Smooth muscle cell (in vitro differentiated cells): ENCODE measurements at regions not wholly inside any gene's neighbourhood (a gene's known extent, or its start where the extent isn't known, plus 50 kb on each side); places are given as distances from the start of the nearest gene placed in this dataset.
"Not testable (repeated sequence)": the region's sequence is repeated elsewhere in the genome, so short reads cannot be mapped to it uniquely, and the experiment has no call there.

Experiments
- DNase-seq: peaks from one replicate; lab custom pipeline; 2025; ENCODE audit not compliant: unreplicated experiment; lab: John Stamatoyannopoulos, UW
- H2AFZ ChIP-seq: fragments of 200-600 bp; sonication (generic); 2 replicates; pipeline ENCODE4 v1.6.0; 2016; ENCODE audit warnings: antibody characterized with exemption, low read depth, mild to moderate bottlenecking
- H3F3A ChIP-seq: fragments of 200-600 bp; sonication (generic); 2 replicates; pipeline ENCODE4 v1.6.0; 2017; ENCODE audit warnings: antibody characterized with exemption, low read depth
- H3K27ac ChIP-seq: fragments of 200-600 bp; sonication (generic); 2 replicates; pipeline ENCODE4 v1.5.1; 2016; ENCODE audit warnings: low read depth, mild to moderate bottlenecking
- H3K27me3 ChIP-seq: fragments of 200-600 bp; sonication (generic); 2 replicates; pipeline ENCODE4 v1.6.1; 2016; ENCODE audit warnings: low read depth, mild to moderate bottlenecking
- H3K36me3 ChIP-seq: fragments of 200-600 bp; sonication (generic); 2 replicates; pipeline ENCODE4 v1.5.1; 2016; ENCODE audit warnings: low read depth
- H3K4me1 ChIP-seq: fragments of 200-600 bp; sonication (generic); 2 replicates; pipeline ENCODE4 v1.5.1; 2016; ENCODE audit warnings: low read depth
- H3K4me2 ChIP-seq: fragments of 200-600 bp; sonication (generic); 2 replicates; pipeline ENCODE4 v1.6.0; 2016; ENCODE audit warnings: mild to moderate bottlenecking
- H3K4me3 ChIP-seq: fragments of 200-600 bp; sonication (generic); 2 replicates; pipeline ENCODE4 v1.5.1; 2016; ENCODE audit warnings: mild to moderate bottlenecking
- H3K79me2 ChIP-seq: fragments of 200-600 bp; sonication (generic); 2 replicates; pipeline ENCODE4 v1.6.0; 2016; ENCODE audit warnings: low read depth, mild to moderate bottlenecking
- H3K9ac ChIP-seq: fragments of 200-600 bp; sonication (generic); 2 replicates; pipeline ENCODE4 v1.6.0; 2016; ENCODE audit warnings: low read depth
- H3K9me3 ChIP-seq: fragments of 200-600 bp; sonication (generic); replicated peaks from 2 replicates; pipeline ENCODE4 v1.5.1; 2016; ENCODE audit warnings: low read depth
- H4K20me1 ChIP-seq: fragments of 200-600 bp; sonication (generic); 2 replicates; pipeline ENCODE4 v1.6.0; 2016; ENCODE audit warnings: low read depth
- WGBS: methylation state at CpG from one replicate; pipeline ENCODE4 v1.1.7; 2016; ENCODE audit warnings: low lambda C conversion rate; 5-methylcytosine and 5-hydroxymethylcytosine counted together

DNA sequence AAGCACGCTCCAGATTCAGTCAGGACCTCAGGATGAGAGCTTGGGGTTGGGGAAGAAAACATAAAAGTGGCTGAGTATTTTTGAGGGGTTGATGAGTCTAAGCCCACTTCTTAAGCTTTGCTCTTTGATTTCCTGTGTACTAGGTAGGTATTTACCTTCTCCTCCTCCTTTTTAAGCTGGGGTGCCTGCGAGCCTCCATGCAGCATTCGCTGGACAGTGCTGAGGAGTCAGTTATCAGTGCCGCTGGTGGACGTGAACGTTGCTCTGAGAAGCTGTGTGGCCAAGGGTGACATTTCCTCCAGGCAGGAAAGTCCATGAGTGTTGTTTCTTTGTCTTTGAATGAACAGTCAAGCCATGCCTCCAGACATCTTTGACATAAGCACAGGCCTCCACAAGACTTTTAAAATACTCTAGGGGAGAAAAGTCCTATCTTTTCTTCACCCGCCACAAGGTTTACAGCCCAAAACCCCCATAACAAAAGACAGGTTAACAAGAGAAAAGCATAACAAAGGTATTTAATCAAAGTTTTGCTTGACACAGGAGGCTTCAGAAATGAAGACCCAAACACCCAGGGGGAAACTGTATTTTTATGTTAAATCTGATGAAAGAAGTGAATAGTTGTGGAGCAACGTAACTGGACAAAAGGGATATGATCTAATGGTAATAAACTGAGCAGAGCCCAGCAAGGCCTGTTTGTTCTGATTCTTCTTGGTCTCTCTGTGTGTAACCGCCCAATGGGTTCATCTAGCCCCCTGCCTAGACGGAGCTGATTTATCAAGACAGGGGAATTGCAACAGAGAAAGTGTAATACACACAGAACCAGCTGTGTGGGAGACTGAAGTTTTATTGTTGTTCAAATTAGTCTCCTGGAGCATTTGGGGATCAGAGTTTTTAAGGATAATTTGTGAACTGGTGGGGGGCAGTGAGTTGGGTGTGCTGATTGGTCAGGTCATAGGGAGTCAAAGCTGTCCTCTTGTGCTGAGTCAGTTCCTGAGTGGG lies 217.9 kb downstream of the SPATA31A1 start:
- H2AFZ ChIP-seq, H3K27ac ChIP-seq, H3F3A ChIP-seq, H3K9me3 ChIP-seq, H3K4me3 ChIP-seq, H3K79me2 ChIP-seq, H3K27me3 ChIP-seq, H4K20me1 ChIP-seq, DNase-seq, H3K4me2 ChIP-seq, H3K9ac ChIP-seq, H3K4me1 ChIP-seq, H3K36me3 ChIP-seq: not testable (repeated sequence)
- WGBS: 71% methylated on average over 6 of the region's 10 CpGs

DNA sequence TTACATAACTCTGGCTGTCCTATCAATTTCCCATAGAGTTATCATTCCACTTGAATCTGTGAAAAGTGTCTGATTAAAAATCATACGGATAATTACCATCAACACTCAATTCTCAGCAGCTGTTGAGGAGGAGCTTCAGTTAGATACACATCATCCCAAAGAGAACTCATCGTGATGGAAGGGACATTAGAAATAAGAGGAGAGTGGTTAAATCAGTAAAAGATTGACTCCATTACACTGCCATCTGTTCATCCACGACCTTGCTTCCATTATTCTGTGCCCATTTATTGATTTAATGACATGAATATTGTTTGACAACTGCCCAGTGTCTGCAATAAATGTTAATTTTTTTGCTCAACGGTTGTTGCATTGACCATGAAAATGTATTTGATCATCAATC lies 223.5 kb downstream of the SPATA31A1 start:
- not testable (repeated sequence) for H3K9me3 ChIP-seq, H3K79me2 ChIP-seq, DNase-seq, H3F3A ChIP-seq, H3K4me1 ChIP-seq, H3K4me3 ChIP-seq, H3K9ac ChIP-seq, H2AFZ ChIP-seq, H3K36me3 ChIP-seq, H3K27me3 ChIP-seq, H3K4me2 ChIP-seq, H3K27ac ChIP-seq, H4K20me1 ChIP-seq
- 87% methylated on average over 4 of the region's 4 CpGs for WGBS

DNA sequence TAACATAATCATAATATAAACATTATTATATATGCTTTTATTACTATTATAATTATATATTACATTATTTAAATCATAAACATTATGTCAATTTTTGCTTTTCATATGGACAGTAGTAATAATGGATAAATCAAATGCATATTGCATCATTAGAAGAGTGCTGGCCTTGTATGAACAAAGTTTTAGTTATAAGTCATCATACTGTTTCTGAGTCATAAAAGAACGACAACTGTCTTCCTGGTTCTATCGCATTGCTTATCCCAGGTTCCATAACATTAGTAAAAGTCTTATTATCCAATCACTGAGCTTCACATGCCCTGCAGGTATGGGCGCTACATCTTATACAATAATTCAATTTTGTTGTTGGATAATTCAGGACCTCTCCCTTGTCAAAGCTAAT lies 225.8 kb downstream of the SPATA31A1 start:
- H4K20me1 ChIP-seq, H3F3A ChIP-seq, H3K9ac ChIP-seq, H3K4me3 ChIP-seq, H3K27ac ChIP-seq, DNase-seq, H3K9me3 ChIP-seq, H3K4me2 ChIP-seq, H3K79me2 ChIP-seq, H2AFZ ChIP-seq, H3K4me1 ChIP-seq, H3K27me3 ChIP-seq, H3K36me3 ChIP-seq: not testable (repeated sequence)
- WGBS: 88% methylated on average over 3 of the region's 3 CpGs

DNA sequence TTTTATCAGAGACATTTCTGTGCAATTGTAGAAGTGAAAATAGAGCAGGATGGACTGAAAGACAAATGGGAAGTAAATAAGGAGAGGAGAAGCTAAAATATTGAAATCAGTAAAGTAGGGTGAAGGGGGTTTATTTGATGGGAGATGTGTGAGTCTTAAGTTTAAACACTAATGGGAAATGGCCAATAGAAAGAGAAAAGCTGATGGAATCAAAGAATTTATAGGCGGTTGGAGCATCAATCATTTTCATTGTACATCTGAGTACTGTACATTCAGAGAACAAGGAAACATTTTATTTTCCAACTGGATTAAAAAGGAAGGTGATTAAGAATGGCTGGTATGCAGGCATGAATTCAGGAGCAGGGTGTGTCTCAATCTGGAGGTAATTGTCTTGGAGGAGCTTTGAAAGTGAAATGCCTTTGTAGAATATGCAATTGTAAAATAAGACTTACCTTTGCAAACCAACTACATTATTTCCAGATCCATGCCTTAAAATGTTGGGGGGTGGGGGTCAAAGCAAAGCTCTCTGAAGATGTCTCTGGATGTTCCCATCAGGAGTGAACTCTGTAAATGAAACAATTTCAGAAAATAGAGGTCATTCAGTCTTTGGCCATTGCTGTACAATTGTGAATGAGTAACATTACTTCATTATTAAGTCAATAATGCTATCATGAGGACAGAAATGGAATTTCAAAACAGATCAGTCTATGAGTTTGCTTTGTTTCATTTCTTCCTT lies 227.4 kb downstream of the SPATA31A1 start:
- H3K36me3 ChIP-seq, H3K9ac ChIP-seq, H3K4me3 ChIP-seq, H3K4me2 ChIP-seq, DNase-seq, H3K79me2 ChIP-seq, H3K27ac ChIP-seq, H3K9me3 ChIP-seq, H3F3A ChIP-seq, H3K4me1 ChIP-seq, H3K27me3 ChIP-seq, H4K20me1 ChIP-seq, H2AFZ ChIP-seq: not testable (repeated sequence)
- 89% methylated on average over 1 of the region's 1 CpG for WGBS

DNA sequence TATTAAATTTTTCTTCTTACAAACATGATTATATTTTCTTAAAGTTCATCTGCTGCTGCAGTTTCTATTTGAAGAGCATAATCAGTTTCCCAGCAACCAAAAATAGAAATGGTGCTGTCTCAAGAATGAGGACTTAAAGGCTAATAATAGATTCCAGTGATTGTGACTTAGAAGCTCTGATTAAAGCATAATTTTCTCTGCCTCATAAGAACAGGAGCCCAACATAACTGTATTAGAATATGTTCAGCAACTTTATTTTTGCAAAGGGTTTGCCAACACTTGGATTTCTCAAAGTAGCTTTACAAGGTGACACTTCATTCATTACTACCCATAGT lies 227.9 kb downstream of the SPATA31A1 start:
- H3K27ac ChIP-seq, H3F3A ChIP-seq, H3K4me2 ChIP-seq, H4K20me1 ChIP-seq, H3K4me3 ChIP-seq, H3K4me1 ChIP-seq, DNase-seq, H3K9me3 ChIP-seq, H3K79me2 ChIP-seq, H2AFZ ChIP-seq, H3K27me3 ChIP-seq, H3K9ac ChIP-seq, H3K36me3 ChIP-seq: not testable (repeated sequence)

DNA sequence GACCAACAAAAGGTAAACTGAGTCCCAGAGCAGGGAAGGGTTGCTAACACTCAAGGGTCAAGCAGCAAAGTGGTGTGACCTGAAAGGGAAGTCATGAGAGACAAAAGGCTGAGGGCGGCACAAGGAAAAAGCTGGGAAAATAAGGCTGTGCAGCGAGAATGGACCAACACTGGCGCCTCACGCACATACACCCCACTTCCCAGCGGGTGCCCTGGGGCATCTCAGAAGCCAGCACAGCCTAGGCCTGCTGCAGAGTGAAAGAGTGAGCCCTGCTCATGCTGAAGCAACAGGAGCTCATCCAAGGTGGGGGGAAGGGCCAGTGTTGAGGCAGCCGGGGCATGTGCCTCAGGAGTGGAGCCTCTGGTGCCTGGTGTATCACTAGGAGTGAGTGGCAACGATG lies 229.8 kb downstream of the SPATA31A1 start:
- 99% methylated on average over 7 of the region's 7 CpGs for WGBS
- H3K4me3 ChIP-seq, H2AFZ ChIP-seq, DNase-seq, H3F3A ChIP-seq, H3K4me1 ChIP-seq, H3K4me2 ChIP-seq, H3K9me3 ChIP-seq, H3K27ac ChIP-seq, H3K9ac ChIP-seq, H3K27me3 ChIP-seq, H3K36me3 ChIP-seq, H4K20me1 ChIP-seq, H3K79me2 ChIP-seq: not testable (repeated sequence)
